Tibial artery (tissue), 4 donors: ENCODE measurements at regions not wholly inside any gene's neighbourhood (a gene's known extent, or its start where the extent isn't known, plus 50 kb on each side); places are given as distances from the start of the nearest gene placed in this dataset.
"Not testable (repeated sequence)": the region's sequence is repeated elsewhere in the genome, so short reads cannot be mapped to it uniquely, and the experiment has no call there.

Experiments
- DNase-seq, 2 donors: peaks; one replicate each; pipeline ENCODE4 v3.0.0-alpha.2; 2019
- H3K27ac ChIP-seq, 2 donors: fragments of 200-600 bp; sonication (generic) in 1 of 2; 1 replicate in 1 of 2; 2 replicates in 1 of 2; pipeline ENCODE4 v1.5.1; 2018 to 2019; ENCODE audit warnings: mild to moderate bottlenecking in 1 of 2
- H3K27me3 ChIP-seq, 2 donors: fragments of 200-600 bp; sonication (generic) in 1 of 2; one replicate each; pipeline versions ENCODE4 v1.5.1 to v1.6.0; 2016 to 2019
- H3K36me3 ChIP-seq, 3 donors: fragments of 200-600 bp; sonication (generic) in 2 of 3; one replicate each; pipeline ENCODE4 v1.5.1; 2016 to 2019; ENCODE audit warnings: mild to moderate bottlenecking in 2 of 3
- H3K4me1 ChIP-seq, 4 donors: fragments of 200-600 bp; sonication (generic) in 2 of 4; 1 replicate in 3 of 4; 2 replicates in 1 of 4; pipeline ENCODE4 v1.5.1; 2016 to 2019
- H3K4me3 ChIP-seq, 2 donors: fragments of 200-600 bp; sonication (generic) in 1 of 2; 1 replicate in 1 of 2; 2 replicates in 1 of 2; pipeline ENCODE4 v1.5.1; 2018 to 2019; ENCODE audit warnings: mild to moderate bottlenecking in 2 of 2
- H3K9me3 ChIP-seq, 3 donors: fragments of 200-600 bp; sonication (generic) in 1 of 3; one replicate each; pipeline ENCODE4 v1.5.1; 2016 to 2019
- intact Hi-C: fragments of 100-400 bp; cut with DNase I; formaldehyde crosslinking; loops from one replicate; pipeline ENCODE4 v1.15.0; 2023; ENCODE audit warnings: low total_unique reads
- TF ChIP-seq, protein P1 (sequence below), 2 experiments: fragments of 200-600 bp in 1 of 2; fragments of 450-650 bp in 1 of 2; IDR thresholded peaks; one replicate each; pipeline ENCODE4 v1.5.1; 2017 to 2019; ENCODE audit warnings: antibody characterized with exemption in 2 of 2, mild to moderate bottlenecking in 1 of 2, moderate library complexity in 1 of 2

- TF ChIP-seq, protein P1, sequence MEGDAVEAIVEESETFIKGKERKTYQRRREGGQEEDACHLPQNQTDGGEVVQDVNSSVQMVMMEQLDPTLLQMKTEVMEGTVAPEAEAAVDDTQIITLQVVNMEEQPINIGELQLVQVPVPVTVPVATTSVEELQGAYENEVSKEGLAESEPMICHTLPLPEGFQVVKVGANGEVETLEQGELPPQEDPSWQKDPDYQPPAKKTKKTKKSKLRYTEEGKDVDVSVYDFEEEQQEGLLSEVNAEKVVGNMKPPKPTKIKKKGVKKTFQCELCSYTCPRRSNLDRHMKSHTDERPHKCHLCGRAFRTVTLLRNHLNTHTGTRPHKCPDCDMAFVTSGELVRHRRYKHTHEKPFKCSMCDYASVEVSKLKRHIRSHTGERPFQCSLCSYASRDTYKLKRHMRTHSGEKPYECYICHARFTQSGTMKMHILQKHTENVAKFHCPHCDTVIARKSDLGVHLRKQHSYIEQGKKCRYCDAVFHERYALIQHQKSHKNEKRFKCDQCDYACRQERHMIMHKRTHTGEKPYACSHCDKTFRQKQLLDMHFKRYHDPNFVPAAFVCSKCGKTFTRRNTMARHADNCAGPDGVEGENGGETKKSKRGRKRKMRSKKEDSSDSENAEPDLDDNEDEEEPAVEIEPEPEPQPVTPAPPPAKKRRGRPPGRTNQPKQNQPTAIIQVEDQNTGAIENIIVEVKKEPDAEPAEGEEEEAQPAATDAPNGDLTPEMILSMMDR (IDR thresholded peaks at IDR 0.05): no peak
- no peaks in the 10 kb centered on the region for H3K36me3 ChIP-seq
Measured at GRCh38 chr10:100642295-100642994, 102.9 kb upstream of the PAX2 start.

GRCh38 chr10:100645091-100645490 lies 100.3 kb upstream of the PAX2 start:
- intact Hi-C loops: no loop called here
- H3K4me1 ChIP-seq: no peaks in the 10 kb centered on the region
- DNase-seq: no peak
- TF ChIP-seq, protein P1 (IDR thresholded peaks at IDR 0.05): no peak
- no peak overlapping the region for H3K27ac ChIP-seq
- peaks cover 0 to 65% of the 10 kb centered on the region in 2 donors for H3K27me3 ChIP-seq
- H3K36me3 ChIP-seq: no peaks in the 10 kb centered on the region
- H3K4me3 ChIP-seq: no peak overlapping the region
- no peaks in the 10 kb centered on the region for H3K9me3 ChIP-seq

More at GRCh38 chr10:100642295-100642994, 102.9 kb upstream of the PAX2 start:
- H3K27me3 ChIP-seq: peaks cover 0 to 76% of the 10 kb centered on the region in 2 donors
- H3K27ac ChIP-seq: no peak overlapping the region
- intact Hi-C loops: no loop called here
- H3K9me3 ChIP-seq: no peaks in the 10 kb centered on the region
- H3K4me3 ChIP-seq: no peak overlapping the region
- no peak for DNase-seq
- no peaks in the 10 kb centered on the region for H3K4me1 ChIP-seq

GRCh38 chr10:100645613-100646392 lies 99.6 kb upstream of the PAX2 start:
- H3K27me3 ChIP-seq: peaks cover 0 to 67% of the 10 kb centered on the region in 2 donors
- H3K36me3 ChIP-seq: no peaks in the 10 kb centered on the region
- DNase-seq: no peak
- intact Hi-C loops: no loop called here
- TF ChIP-seq, protein P1 (IDR thresholded peaks at IDR 0.05): no peak
- no peaks in the 10 kb centered on the region for H3K9me3 ChIP-seq
- no peak overlapping the region for H3K4me3 ChIP-seq
- H3K4me1 ChIP-seq: no peaks in the 10 kb centered on the region
- H3K27ac ChIP-seq: no peak overlapping the region

GRCh38 chr10:100647928-100648327 lies 97.5 kb upstream of the PAX2 start:
- no peak for DNase-seq
- H3K4me1 ChIP-seq: no peaks in the 10 kb centered on the region
- TF ChIP-seq, protein P1 (IDR thresholded peaks at IDR 0.05): no peak

GRCh38 chr10:100650693-100651092 lies 94.7 kb upstream of the PAX2 start:
- TF ChIP-seq, protein P1 (IDR thresholded peaks at IDR 0.05): no peak
- intact Hi-C loops: no loop called here
- Histone ChIP-seq H3K4me3 (no peak overlapping the region), H3K27me3 (peaks cover 0 to 70% of the 10 kb centered on the region in 2 donors), H3K9me3 (no peaks in the 10 kb centered on the region), H3K4me1 (peaks cover 0 to 23% (median 16%) of the 10 kb centered on the region in 4 donors), H3K27ac (no peak overlapping the region), H3K36me3 (no peaks in the 10 kb centered on the region)
- no peak for DNase-seq

More at GRCh38 chr10:100647928-100648327, 97.5 kb upstream of the PAX2 start:
- intact Hi-C loops: no loop called here
- H3K27me3 ChIP-seq: peaks cover 0 to 60% of the 10 kb centered on the region in 2 donors
- H3K36me3 ChIP-seq: no peaks in the 10 kb centered on the region
- H3K4me3 ChIP-seq: no peak overlapping the region
- H3K27ac ChIP-seq: no peak overlapping the region
- no peaks in the 10 kb centered on the region for H3K9me3 ChIP-seq

GRCh38 chr10:100651099-100651498 lies 94.3 kb upstream of the PAX2 start:
- Histone ChIP-seq H3K27me3 (peaks cover 0 to 71% of the 10 kb centered on the region in 2 donors), H3K4me1 (peaks cover 0 to 27% (median 20%) of the 10 kb centered on the region in 4 donors)
- H3K4me3 ChIP-seq, intact Hi-C loops, H3K27ac ChIP-seq, H3K9me3 ChIP-seq, H3K36me3 ChIP-seq, DNase-seq: not testable (repeated sequence)
